HG03175 (cell line): ENCODE measurements at regions not wholly inside any gene's neighbourhood (a gene's known extent, or its start where the extent isn't known, plus 50 kb on each side); places are given as distances from the start of the nearest gene placed in this dataset.
"Not testable (repeated sequence)": the region's sequence is repeated elsewhere in the genome, so short reads cannot be mapped to it uniquely, and the experiment has no call there.

ENCODE experiments used
- ATAC-seq: cut with Tn5 transposase; IDR thresholded peaks from one replicate; pipeline ENCODE4 v1.9.1; 2021; ENCODE audit warnings: mild to moderate bottlenecking, moderate library complexity; ENCODE audit not compliant: unreplicated experiment

GRCh38 chr9:64920147-64920546 lies 364.9 kb downstream of the FOXD4L5 start:
- not testable (repeated sequence) for ATAC-seq

GRCh38 chr9:64888643-64889042 lies 396.4 kb downstream of the FOXD4L5 start:
- not testable (repeated sequence) for ATAC-seq

DNA sequence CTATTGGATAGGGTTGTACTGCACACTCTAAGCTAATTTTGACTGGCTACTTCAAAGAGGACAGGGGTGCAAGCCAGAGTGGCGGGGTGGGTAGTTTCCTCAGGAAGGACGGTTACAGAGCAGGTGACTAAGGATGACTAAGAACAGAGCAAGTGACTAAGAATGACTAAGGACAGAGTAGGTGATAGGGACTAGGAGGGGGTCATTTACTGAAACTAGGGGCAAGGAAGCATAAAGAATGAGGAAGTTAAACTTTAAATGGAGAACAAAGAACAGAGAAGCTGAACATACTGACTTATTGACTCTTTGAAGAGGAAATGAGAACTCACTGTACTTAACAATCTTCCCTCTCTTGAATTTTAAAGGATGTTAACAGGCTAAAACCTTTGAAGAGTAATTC lies 414.4 kb downstream of the FOXD4L5 start:
- ATAC-seq = peak; percentile 51
